Suppressor macrophage treated with lipopolysaccharide for 4 hours (primary cell): ENCODE measurements at regions not wholly inside any gene's neighbourhood (a gene's known extent, or its start where the extent isn't known, plus 50 kb on each side); places are given as distances from the start of the nearest gene placed in this dataset.
"Not testable (repeated sequence)": the region's sequence is repeated elsewhere in the genome, so short reads cannot be mapped to it uniquely, and the experiment has no call there.

ENCODE experiments used
- DNase-seq: peaks from one replicate; pipeline ENCODE4 v3.0.0-alpha.2; 2020

DNA sequence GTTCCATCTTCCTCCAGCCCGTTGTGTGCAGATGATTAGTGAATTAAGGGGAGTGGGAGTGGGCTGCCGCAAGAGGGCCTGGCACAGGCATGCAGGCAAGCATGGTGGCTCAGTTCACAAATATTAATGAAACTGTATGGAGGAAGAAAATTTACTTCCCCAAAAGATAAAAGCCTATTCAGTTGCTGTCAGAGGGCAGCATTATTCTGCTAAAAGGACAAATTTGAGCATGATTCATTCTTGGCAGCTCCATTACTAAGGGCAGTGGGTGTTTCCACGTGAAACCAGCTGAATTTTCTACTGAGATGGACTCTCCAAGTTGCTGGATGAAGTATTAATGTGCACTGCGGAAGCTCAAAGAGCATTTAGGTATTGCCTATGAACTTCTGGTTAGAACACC, 90.9 kb upstream of the WDR11 start:
- DNase-seq = peak; percentile 86

DNA sequence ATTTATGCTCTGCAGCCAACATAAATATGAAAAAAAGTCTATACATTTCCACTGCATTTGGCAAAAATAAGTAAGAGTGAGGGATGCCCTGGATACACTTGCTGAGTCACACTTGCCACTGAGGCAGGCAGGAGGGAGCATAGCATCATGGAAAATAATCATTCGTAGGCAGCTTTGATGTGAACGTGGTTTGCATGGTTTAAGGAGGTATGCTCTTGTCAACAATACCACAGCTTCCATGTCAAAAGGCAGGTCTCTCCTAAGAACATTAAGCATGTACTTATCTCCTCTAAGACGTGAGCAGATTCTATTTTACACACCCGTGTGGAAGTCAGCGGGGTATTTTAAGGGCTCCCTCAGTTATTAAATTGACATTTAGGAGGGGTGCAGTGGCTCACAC, 89.2 kb upstream of the WDR11 start:
- DNase-seq = no peak

DNA sequence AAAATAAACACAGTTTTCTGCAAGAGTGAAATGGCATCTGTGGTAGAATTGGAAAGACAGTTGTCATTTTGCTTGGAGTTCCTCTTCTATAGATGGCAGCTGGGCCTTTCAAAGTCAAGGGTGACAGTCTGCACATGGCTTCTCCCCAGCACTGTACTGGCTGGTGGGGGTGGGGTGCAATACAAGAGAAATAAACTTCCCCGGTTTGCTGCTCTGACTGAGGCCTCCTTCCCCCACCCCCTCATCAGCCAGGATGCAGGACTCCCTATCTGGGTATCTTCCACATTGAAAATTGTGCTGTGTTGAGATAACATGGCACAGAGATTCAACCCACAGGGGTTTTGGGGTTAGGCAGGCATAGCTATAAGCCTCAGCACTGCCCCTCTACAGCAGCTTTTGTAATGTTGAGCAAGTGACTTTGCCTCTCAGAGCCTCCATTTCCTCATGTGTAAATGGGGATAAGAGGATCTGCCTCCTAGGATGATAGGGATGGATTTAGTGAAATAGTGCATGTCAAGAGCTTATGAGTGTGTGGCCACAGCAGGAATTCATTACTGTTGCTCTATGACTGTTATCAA, 85.8 kb upstream of the WDR11 start:
- DNase-seq = no peak

DNA sequence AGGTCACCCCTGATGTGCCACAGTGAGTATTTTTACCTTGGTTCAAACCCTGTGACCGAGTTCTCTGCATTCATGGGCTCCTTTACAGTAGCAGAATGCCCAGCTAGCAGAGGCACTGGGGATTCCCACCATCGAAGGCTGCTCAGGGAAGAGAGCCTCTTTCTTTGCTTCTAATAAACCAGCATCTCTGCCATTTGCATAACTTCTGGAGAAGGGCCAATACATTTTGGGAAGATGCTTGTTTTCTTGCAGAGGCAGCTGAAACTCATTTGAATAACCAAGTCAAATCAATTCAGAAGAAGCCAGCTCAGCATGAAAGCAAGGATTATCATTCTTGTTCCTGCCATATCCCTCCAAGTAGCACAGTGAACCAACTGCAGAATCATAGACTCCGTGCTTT, 82.9 kb upstream of the WDR11 start:
- DNase-seq = no peak

- no peak for DNase-seq
Observed at GRCh38 chr10:120770496-120770895, 80.7 kb upstream of the WDR11 start.

DNA sequence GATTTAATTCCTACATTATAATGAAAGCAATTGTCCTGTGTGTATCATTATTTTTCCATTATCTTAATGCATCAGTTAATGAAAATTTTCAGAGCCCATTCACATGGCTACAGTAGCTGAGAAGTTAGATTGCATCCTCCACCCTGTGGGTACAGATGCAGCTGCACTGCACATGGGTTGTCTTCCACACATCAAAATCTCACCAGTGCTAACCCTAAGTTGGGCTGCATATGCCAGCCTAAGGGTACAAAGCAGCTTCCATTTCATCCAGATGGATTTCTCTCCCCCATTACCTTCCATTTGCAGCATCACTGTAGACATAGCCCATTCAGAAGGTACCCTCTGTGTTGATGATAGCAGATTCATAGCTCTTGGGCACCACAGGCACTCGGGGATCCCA, 74.7 kb upstream of the WDR11 start:
- no peak for DNase-seq

DNA sequence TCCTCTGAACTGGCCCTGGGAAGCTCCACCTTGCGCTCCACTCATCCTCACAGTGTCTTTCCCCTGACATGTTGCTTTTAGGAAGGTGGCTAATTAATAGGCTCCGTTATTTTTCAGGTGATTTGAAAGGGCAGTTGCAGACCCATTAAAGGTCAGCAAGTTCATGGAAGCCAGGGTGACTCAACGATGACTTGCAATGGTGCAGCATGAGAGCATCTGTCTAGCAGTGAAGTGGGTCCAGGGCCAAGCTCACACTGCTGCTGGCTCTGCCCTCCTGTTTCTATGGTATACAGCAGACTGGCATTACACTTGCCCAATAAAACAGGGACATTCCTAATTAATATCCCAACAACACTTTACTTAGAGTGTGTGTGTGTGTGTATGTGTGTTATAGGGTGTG, 68.8 kb upstream of the WDR11 start:
- no peak for DNase-seq

GRCh38 chr10:120783098-120783497, 68.1 kb upstream of the WDR11 start:
- DNase-seq = no peak

- DNase-seq = no peak
Observed at GRCh38 chr10:120783867-120784266, 67.3 kb upstream of the WDR11 start.

DNA sequence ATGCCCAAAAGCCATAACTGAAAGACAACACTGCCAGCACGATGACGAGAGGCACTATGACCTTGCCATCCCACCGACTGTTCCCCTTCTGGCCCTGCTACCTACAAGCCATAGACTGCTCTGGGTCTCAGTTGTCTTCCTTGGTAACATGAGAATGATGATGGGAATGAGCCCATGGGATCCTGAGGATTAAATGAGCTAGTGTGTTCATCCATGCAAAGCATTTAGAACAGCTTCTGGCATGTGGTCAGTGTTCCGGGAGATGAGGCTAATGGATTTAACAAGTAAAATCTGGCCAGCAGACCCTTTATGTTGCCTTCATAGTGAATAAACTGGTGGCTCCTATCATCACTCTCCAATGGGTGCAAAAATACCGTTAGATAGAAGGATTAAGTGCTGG, 62.4 kb upstream of the WDR11 start:
- no peak for DNase-seq

GRCh38 chr10:120789303-120790203, 61.6 kb upstream of the WDR11 start:
- peak; percentile 73 for DNase-seq

DNA sequence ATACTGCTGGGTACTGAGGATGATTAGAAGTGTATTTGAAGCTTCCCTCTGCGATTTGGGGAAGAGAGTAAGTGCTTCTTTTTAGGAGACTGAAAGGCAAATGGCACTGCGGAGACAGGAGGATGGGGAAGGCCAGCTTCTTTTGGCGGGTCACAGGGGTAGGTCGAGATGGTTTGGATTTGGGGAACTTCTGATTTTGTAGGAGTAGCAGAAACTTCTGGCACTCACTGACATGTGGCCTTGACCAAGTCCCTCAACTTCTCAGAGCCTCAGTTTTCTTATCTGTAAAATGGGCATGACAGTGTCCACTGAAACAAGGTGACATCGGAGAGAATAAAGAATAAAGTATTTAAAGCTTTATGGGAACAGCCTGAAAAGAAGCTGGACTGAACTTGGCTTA, 59.8 kb upstream of the WDR11 start:
- no peak for DNase-seq

DNA sequence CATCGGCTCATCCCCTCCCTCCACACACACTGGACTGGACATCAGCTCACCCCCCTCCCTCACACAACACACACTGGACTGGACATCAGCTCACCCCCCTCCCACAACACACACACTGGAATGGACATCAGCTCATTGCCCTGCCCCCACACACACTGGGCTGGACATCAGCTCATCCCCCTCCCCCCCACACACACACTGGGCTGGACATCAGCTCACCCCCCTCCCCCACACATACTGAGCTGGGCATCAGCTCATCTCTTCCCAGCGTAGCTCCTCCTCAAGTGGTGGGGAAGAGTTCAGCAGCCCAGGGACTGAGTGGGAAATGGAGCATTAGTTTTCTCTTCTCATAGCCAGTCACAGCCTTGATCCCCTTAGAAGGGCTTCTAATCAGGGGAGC, 58.1 kb upstream of the WDR11 start:
- DNase-seq = no peak

DNA sequence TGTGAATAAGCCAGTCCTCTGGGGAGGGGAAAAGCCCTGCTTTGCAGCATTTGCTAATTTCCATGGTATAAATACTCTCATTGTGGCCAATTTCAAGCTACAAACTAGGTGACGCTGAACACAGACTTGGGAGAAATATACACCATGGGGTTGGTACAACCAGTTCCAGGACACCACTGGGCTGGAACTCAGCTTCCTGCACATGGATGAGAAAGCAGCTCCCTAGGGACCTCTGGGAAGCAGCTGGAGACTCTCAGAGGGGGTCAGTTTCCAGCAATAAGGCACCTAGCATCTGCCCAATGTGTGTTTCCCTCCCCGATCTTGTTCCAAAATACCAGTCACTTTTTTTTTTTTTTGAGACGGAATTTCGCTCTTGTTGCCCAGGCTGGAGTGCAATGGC, 56.8 kb upstream of the WDR11 start:
- no peak for DNase-seq

DNA sequence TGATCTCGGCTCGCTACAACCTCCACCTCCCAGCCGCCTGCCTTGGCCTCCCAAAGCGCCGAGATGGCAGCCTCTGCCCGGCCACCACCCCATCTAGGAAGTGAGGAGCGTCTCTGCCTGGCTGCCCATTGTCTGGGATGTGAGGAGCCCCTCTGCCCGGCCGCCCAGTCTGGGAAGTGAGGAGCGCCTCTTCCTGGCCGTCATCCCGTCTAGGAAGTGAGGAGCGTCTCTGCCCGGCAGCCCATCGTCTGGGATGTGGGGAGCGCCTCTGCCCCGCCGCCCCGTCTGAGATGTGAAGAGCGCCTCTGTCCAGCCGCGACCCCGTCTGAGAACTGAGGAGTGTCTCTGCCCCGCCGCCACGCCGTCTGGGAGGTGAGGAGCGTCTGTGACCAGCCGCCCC, 52.9 kb upstream of the WDR11 start:
- DNase-seq = not testable (repeated sequence)

DNA sequence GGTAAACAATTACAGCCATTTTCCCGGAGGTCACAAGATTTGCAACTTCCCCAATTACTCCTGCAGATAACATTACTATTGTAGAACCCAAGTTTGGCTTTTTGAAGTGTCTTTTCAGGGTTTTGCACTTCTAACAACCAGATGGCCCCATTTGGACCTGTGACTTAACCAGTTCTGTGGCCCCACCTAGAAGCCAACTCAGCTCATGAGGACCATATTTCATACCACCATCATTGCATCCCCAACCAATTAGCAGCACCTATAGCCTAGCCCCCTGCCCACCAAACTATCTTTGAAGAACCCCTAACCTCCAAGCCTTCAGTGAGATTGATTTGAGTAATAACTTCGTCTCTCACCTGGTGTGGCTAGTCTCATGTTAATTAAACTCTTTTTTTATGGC, 51.3 kb upstream of the WDR11 start:
- no peak for DNase-seq

DNA sequence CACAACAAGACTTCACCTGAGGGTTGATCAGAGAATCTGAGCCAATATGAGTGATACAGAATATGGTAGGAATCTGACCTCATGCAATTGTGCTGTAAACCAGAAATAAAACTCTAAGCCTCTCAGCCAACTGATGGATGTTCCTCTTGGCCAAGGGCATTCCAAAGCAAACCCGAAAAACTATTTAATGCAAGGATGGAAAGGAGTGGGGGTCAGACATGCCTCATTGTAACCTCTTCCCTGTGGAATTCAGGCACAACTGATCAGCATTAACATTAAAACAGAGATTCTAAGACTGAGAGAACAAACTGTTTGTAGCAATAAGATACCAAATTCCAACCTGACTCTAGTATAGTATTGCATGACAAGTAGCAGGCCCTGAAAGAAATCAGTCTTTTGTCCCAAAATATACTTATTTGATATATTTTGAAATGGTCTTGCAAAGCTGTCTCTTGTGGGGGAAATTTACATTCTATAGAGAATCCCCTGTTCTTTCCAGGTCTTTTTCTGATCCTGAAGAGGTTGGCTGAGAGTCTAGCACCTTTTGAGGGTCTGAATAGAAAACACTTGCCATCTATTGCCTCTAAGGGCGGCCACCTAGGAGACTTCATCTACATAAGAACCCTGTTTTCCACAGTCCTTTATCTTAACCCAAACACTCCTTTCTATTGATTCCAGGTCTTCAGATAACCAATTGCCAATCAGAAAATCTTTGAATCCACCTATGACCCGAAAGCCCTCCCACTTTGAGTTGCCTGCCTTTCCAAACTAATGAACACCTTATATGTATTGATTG, 50.4 kb upstream of the WDR11 start:
- DNase-seq = no peak
